B cell (primary cell): ENCODE measurements at regions not wholly inside any gene's neighbourhood (a gene's known extent, or its start where the extent isn't known, plus 50 kb on each side); places are given as distances from the start of the nearest gene placed in this dataset.

ENCODE experiments used
- ATAC-seq: fragments of 200-7000 bp; cut with Tn5 transposase; one replicate; pipeline ENCODE4 v1.10.0; 2021; ENCODE audit warnings: low read depth, mild to moderate bottlenecking, moderate number of reproducible peaks, moderate library complexity
- CTCF ChIA-PET: fragments of 350-600 bp; sonication (Branson Sonifier 250); formaldehyde crosslinking; loops from one replicate; lab custom pipeline; 2021; ENCODE audit warnings: antibody characterized with exemption, inconsistent platforms; lab: Charles Lee
- POLR2A ChIA-PET: fragments of 350-600 bp; sonication (Branson Sonifier 250); formaldehyde crosslinking; loops from one replicate; lab custom pipeline; 2021; ENCODE audit warnings: antibody characterized with exemption; lab: Charles Lee
- DNase-seq: peaks from one replicate; pipeline ENCODE4 v3.0.0; 2013
- H2AFZ ChIP-seq: 2 replicates; pipeline ENCODE4 v1.6.1; 2012; ENCODE audit warnings: mild to moderate bottlenecking, low read depth, low read length; ENCODE audit not compliant: insufficient read depth, poor library complexity, severe bottlenecking
- H3K27ac ChIP-seq, 2 donors: 1 replicate in 1 of 2; 2 replicates in 1 of 2; pipeline ENCODE4 v1.5.1; 2012 to 2013; ENCODE audit warnings: low read length in 2 of 2, mild to moderate bottlenecking in 2 of 2, moderate library complexity in 1 of 2
- H3K27me3 ChIP-seq, 4 experiments: fragments of 200-600 bp in 1 of 4; sonication (generic) in 1 of 4; replicated peaks in 1 of 4; 1 replicate in 2 of 4; 2 replicates in 2 of 4; pipeline versions ENCODE4 v1.6.1 to v1.7.0; 2013 to 2016; ENCODE audit warnings: low read length in 3 of 4, mild to moderate bottlenecking in 2 of 4, mixed read lengths in 1 of 4, moderate library complexity in 1 of 4; ENCODE audit not compliant: insufficient read depth in 4 of 4, control insufficient read depth in 3 of 4; ENCODE audit errors: control extremely low read depth in 1 of 4
- H3K36me3 ChIP-seq, 2 experiments: replicated peaks in 1 of 2; 1 replicate in 1 of 2; 2 replicates in 1 of 2; pipeline versions ENCODE4 v1.6.1 to v1.7.1; 2013; ENCODE audit warnings: low read length in 1 of 2; ENCODE audit not compliant: insufficient read depth in 2 of 2, control insufficient read depth in 1 of 2; ENCODE audit errors: control extremely low read depth in 1 of 2, extremely low read depth in 1 of 2
- H3K4me1 ChIP-seq, 2 donors: fragments of 200-600 bp in 1 of 2; sonication (generic) in 1 of 2; 1 replicate in 1 of 2; 2 replicates in 1 of 2; pipeline versions ENCODE4 v1.5.1 to v1.6.1; 2013 to 2017; ENCODE audit warnings: low read length in 2 of 2; ENCODE audit not compliant: control insufficient read depth in 2 of 2, insufficient read depth in 2 of 2
- H3K4me2 ChIP-seq: replicated peaks from 2 replicates; pipeline ENCODE3; 2012; ENCODE audit warnings: mild to moderate bottlenecking, low read depth, low read length; ENCODE audit not compliant: poor library complexity, severe bottlenecking
- H3K4me3 ChIP-seq, 5 experiments: fragments of 200-600 bp in 1 of 5; sonication (generic) in 1 of 5; 1 replicate in 3 of 5; 2 replicates in 2 of 5; pipeline versions ENCODE4 v1.5.1 to v1.7.0; 2011 to 2016; ENCODE audit warnings: low read length in 4 of 5, mild to moderate bottlenecking in 4 of 5, low read depth in 2 of 5, control low read depth in 1 of 5, moderate library complexity in 1 of 5; ENCODE audit not compliant: insufficient read depth in 1 of 5; ENCODE audit errors: control extremely low read depth in 1 of 5, extremely low read depth in 1 of 5
- H3K79me2 ChIP-seq: fragments of 200-600 bp; sonication (generic); one replicate; pipeline ENCODE4 v1.6.0; 2016; ENCODE audit warnings: low read length; ENCODE audit not compliant: control insufficient read depth, insufficient read depth
- H3K9ac ChIP-seq: fragments of 200-600 bp; sonication (generic); 2 replicates; pipeline ENCODE4 v1.6.1; 2017; ENCODE audit warnings: mild to moderate bottlenecking, low read length, moderate library complexity
- H3K9me3 ChIP-seq, 3 donors: one replicate each; pipeline versions ENCODE4 v1.6.1 to v1.7.1; 2013; ENCODE audit warnings: low read length in 2 of 3; ENCODE audit not compliant: control insufficient read depth in 2 of 3, insufficient read depth in 1 of 3; ENCODE audit errors: control extremely low read depth in 1 of 3
- H4K20me1 ChIP-seq: 2 replicates; pipeline ENCODE4 v1.6.0; 2012; ENCODE audit warnings: mild to moderate bottlenecking, low read length; ENCODE audit not compliant: insufficient read depth, control insufficient read depth, poor library complexity, severe bottlenecking
- H3K27ac Mint-ChIP-seq: one replicate; pipeline ENCODE4 v1.8.0; 2021; ENCODE audit warnings: mixed read lengths
- H3K27me3 Mint-ChIP-seq: one replicate; pipeline ENCODE4 v1.8.0; 2021; ENCODE audit warnings: mixed read lengths
- H3K4me1 Mint-ChIP-seq: one replicate; pipeline ENCODE4 v1.8.0; 2021; ENCODE audit warnings: mixed read lengths
- H3K4me3 Mint-ChIP-seq: one replicate; pipeline ENCODE4 v1.8.0; 2021; ENCODE audit warnings: mixed read lengths
- H3K9me3 Mint-ChIP-seq: one replicate; pipeline ENCODE4 v1.8.0; 2022; ENCODE audit warnings: mixed read lengths; ENCODE audit not compliant: insufficient read depth
- CTCF ChIP-seq: fragments of 200-600 bp; IDR thresholded peaks from one replicate; pipeline ENCODE4 v1.8.0; 2022; ENCODE audit warnings: antibody characterized with exemption, mild to moderate bottlenecking
- EZH2 ChIP-seq: IDR thresholded peaks from 2 replicates; pipeline ENCODE4 v1.6.1; 2012; ENCODE audit warnings: borderline replicate concordance, low read depth, mild to moderate bottlenecking, moderate library complexity, low read length; ENCODE audit not compliant: insufficient read depth, poor library complexity, severe bottlenecking
- WGBS: methylation state at CpG from one replicate; pipeline ENCODE4 v1.1.5; 2013; ENCODE audit warnings: missing lambda C conversion rate; ENCODE audit not compliant: insufficient coverage; 5-methylcytosine and 5-hydroxymethylcytosine counted together
- intact Hi-C: fragments of 100-400 bp; cut with micrococcal nuclease; formaldehyde crosslinking; loops from one replicate; pipeline ENCODE4 v1.10.0; 2022

- TF ChIP-seq EZH2 (no peak), CTCF (no peak)
- intact Hi-C loops: no loop called here
- Histone ChIP-seq H3K9me3 (peaks cover 0 to 19% (median 0%) of the 10 kb centered on the region in 3 donors), H3K79me2 (no peaks in the 10 kb centered on the region), H3K27me3 (no peaks in the 10 kb centered on the region), H3K4me1 (no peaks in the 10 kb centered on the region), H3K4me3 (no peak overlapping the region), H3K36me3 (no peaks in the 10 kb centered on the region), H3K9ac (no peak overlapping the region), H2AFZ (no peak overlapping the region), H3K4me2 (no peak overlapping the region), H4K20me1 (no peaks in the 10 kb centered on the region), H3K27ac (no peak overlapping the region)
- DNase-seq (no peak), ATAC-seq (no peak)
- ChIA-PET POLR2A (no interaction called here), CTCF (no interaction called here)
- Mint-ChIP-seq H3K4me3 (no peak overlapping the region), H3K9me3 (no peaks in the 10 kb centered on the region), H3K4me1 (no peaks in the 10 kb centered on the region), H3K27me3 (peaks cover 13% of the 10 kb centered on the region), H3K27ac (no peak overlapping the region)
- 48% methylated on average over 6 of the region's 11 CpGs for WGBS
Measured at GRCh38 chr11:116427903-116428637, 344.7 kb downstream of the BUD13 start.

GRCh38 chr11:116427337-116427902, 345.4 kb downstream of the BUD13 start:
- Histone ChIP-seq H3K4me3 (no peak overlapping the region), H3K4me1 (no peaks in the 10 kb centered on the region), H3K9me3 (peaks cover 0 to 14% (median 0%) of the 10 kb centered on the region in 3 donors), H3K27me3 (no peaks in the 10 kb centered on the region), H3K4me2 (no peak overlapping the region), H3K79me2 (no peaks in the 10 kb centered on the region), H3K9ac (no peak overlapping the region), H3K27ac (no peak overlapping the region), H2AFZ (no peak overlapping the region), H4K20me1 (no peaks in the 10 kb centered on the region), H3K36me3 (no peaks in the 10 kb centered on the region)
- DNase-seq (no peak), ATAC-seq (no peak)
- Mint-ChIP-seq H3K27ac (no peak overlapping the region), H3K4me3 (no peak overlapping the region), H3K4me1 (no peaks in the 10 kb centered on the region), H3K27me3 (peaks cover 13% of the 10 kb centered on the region), H3K9me3 (no peaks in the 10 kb centered on the region)
- intact Hi-C loops: no loop called here
- TF ChIP-seq CTCF: no peak
- ChIA-PET CTCF (no interaction called here), POLR2A (no interaction called here)
- WGBS: 61% methylated on average over 3 of the region's 3 CpGs
